H1 (cell line): ENCODE measurements at regions not wholly inside any gene's neighbourhood (a gene's known extent, or its start where the extent isn't known, plus 50 kb on each side); places are given as distances from the start of the nearest gene placed in this dataset.

ENCODE experiments used
- CTCF ChIA-PET: fragments of 300-600 bp; sonication (Branson Sonifier 250); formaldehyde crosslinking; loops from one replicate; lab custom pipeline; 2021; ENCODE audit not compliant: partially characterized antibody; lab: Charles Lee
- POLR2A ChIA-PET: fragments of 300-600 bp; sonication (Branson Sonifier 250); formaldehyde crosslinking; loops from one replicate; lab custom pipeline; 2021; ENCODE audit warnings: inconsistent platforms; ENCODE audit not compliant: partially characterized antibody; lab: Charles Lee
- DNase-seq, 2 experiments: peaks; one replicate each; pipeline versions ENCODE4 v3.0.0 to v3.0.0-alpha.2; 2010 to 2022; ENCODE audit warnings: low spot score in 2 of 2, low read depth in 1 of 2, mixed read lengths in 1 of 2
- FAIRE-seq: peaks from 2 replicates; lab custom pipeline; 2011; peaks lifted over from hg19 to GRCh38; lab: Jason Lieb, UNC
- H2AFZ ChIP-seq: 2 replicates; pipeline ENCODE4 v1.8.1; 2012; ENCODE audit warnings: low read length, inconsistent platforms
- H2AK5ac ChIP-seq: 2 replicates; pipeline ENCODE4 v1.6.1; 2013; ENCODE audit warnings: low read depth, low read length
- H2BK120ac ChIP-seq: replicated peaks from 2 replicates; pipeline ENCODE3; 2013; ENCODE audit warnings: low read depth, low read length, inconsistent platforms
- H2BK12ac ChIP-seq: 2 replicates; pipeline ENCODE4 v1.6.1; 2013; ENCODE audit warnings: low read depth, low read length
- H2BK15ac ChIP-seq: 2 replicates; pipeline ENCODE4 v1.6.1; 2013; ENCODE audit warnings: low read length
- H2BK20ac ChIP-seq: 2 replicates; pipeline ENCODE4 v1.6.1; 2013; ENCODE audit warnings: low read length
- H2BK5ac ChIP-seq: 2 replicates; pipeline ENCODE4 v1.6.1; 2013; ENCODE audit warnings: low read depth, low read length
- H3K14ac ChIP-seq: 2 replicates; pipeline ENCODE4 v1.6.1; 2013; ENCODE audit warnings: inconsistent platforms; ENCODE audit not compliant: insufficient read length
- H3K18ac ChIP-seq: 2 replicates; pipeline ENCODE4 v1.6.1; 2013; ENCODE audit warnings: low read length; ENCODE audit errors: extremely low read depth
- H3K23ac ChIP-seq: 2 replicates; pipeline ENCODE4 v1.6.1; 2013; ENCODE audit warnings: inconsistent platforms; ENCODE audit not compliant: insufficient read length
- H3K23me2 ChIP-seq: 2 replicates; pipeline ENCODE4 v1.6.1; 2013; ENCODE audit warnings: low read depth, low read length
- H3K27ac ChIP-seq: 2 replicates; pipeline ENCODE4 v1.6.1; 2011; ENCODE audit warnings: low read depth, low read length, inconsistent platforms
- H3K27me3 ChIP-seq, 4 experiments: replicated peaks in 1 of 4; 1 replicate in 1 of 4; 2 replicates in 3 of 4; pipeline versions ENCODE4 v1.6.1 to v1.8.1; 2011 to 2013; ENCODE audit warnings: low read length in 3 of 4, mild to moderate bottlenecking in 3 of 4, inconsistent platforms in 2 of 4, mixed read lengths in 2 of 4, moderate library complexity in 1 of 4; ENCODE audit not compliant: control insufficient read depth in 3 of 4, insufficient read depth in 3 of 4; ENCODE audit errors: extremely low read depth in 1 of 4
- H3K36me3 ChIP-seq, 4 experiments: 2 replicates each; pipeline versions ENCODE4 v1.6.1 to v1.8.1; 2011 to 2013; ENCODE audit warnings: mild to moderate bottlenecking in 4 of 4, low read length in 3 of 4, moderate library complexity in 2 of 4, control low read depth in 1 of 4, inconsistent platforms in 1 of 4; ENCODE audit not compliant: insufficient read depth in 4 of 4, control insufficient read depth in 2 of 4
- H3K4ac ChIP-seq: replicated peaks from 2 replicates; pipeline ENCODE3; 2013; ENCODE audit warnings: low read length, low read depth, mixed read lengths, inconsistent platforms; ENCODE audit not compliant: insufficient read length
- H3K4me1 ChIP-seq, 4 experiments: replicated peaks in 1 of 4; 1 replicate in 1 of 4; 2 replicates in 3 of 4; pipeline versions ENCODE4 v1.6.1 to v1.8.1; 2011 to 2013; ENCODE audit warnings: low read length in 3 of 4, inconsistent platforms in 2 of 4, mixed read lengths in 1 of 4; ENCODE audit not compliant: insufficient read depth in 4 of 4, control insufficient read depth in 3 of 4
- H3K4me2 ChIP-seq, 2 experiments: 2 replicates each; pipeline versions ENCODE4 v1.6.1 to v1.8.1; 2011 to 2013; ENCODE audit warnings: low read depth in 2 of 2, low read length in 2 of 2, control low read depth in 1 of 2, inconsistent platforms in 1 of 2, mild to moderate bottlenecking in 1 of 2; ENCODE audit not compliant: insufficient read depth in 1 of 2
- H3K4me3 ChIP-seq, 4 experiments: fragments of 200-600, 300-600 bp in 1 of 4; sonication (generic), shearing (Covaris generic), sonication (Bioruptor Twin) in 1 of 4; 2 replicates each; pipeline versions ENCODE4 v1.5.1 to v1.8.1; 2011 to 2016; ENCODE audit warnings: low read length in 4 of 4, low read depth in 3 of 4, control low read depth in 2 of 4, inconsistent platforms in 2 of 4, mild to moderate bottlenecking in 2 of 4, mixed read lengths in 1 of 4, moderate library complexity in 1 of 4; ENCODE audit not compliant: insufficient read depth in 2 of 4; ENCODE audit errors: extremely low read depth in 1 of 4
- H3K56ac ChIP-seq: replicated peaks from 2 replicates; pipeline ENCODE3; 2013; ENCODE audit warnings: low read depth, mild to moderate bottlenecking, mixed read lengths, low read length, inconsistent platforms; ENCODE audit not compliant: insufficient read length
- H3K79me1 ChIP-seq: 2 replicates; pipeline ENCODE4 v1.6.1; 2013; ENCODE audit warnings: low read depth, low read length, control low read depth
- H3K79me2 ChIP-seq, 2 experiments: 2 replicates each; pipeline versions ENCODE4 v1.6.1 to v1.8.1; 2012 to 2013; ENCODE audit warnings: low read length in 2 of 2, mild to moderate bottlenecking in 2 of 2, inconsistent platforms in 1 of 2; ENCODE audit not compliant: insufficient read depth in 2 of 2, control insufficient read depth in 1 of 2
- H3K9ac ChIP-seq, 4 experiments: replicated peaks in 1 of 4; 1 replicate in 1 of 4; 2 replicates in 3 of 4; pipeline versions ENCODE4 v1.6.1 to v1.8.1; 2011 to 2013; ENCODE audit warnings: low read depth in 3 of 4, low read length in 3 of 4, control low read depth in 2 of 4, mild to moderate bottlenecking in 2 of 4, moderate library complexity in 2 of 4, inconsistent platforms in 1 of 4; ENCODE audit errors: extremely low read depth in 1 of 4
- H3K9me3 ChIP-seq, 2 experiments: 2 replicates each; pipeline versions ENCODE4 v1.6.1 to v1.8.1; 2012 to 2013; ENCODE audit warnings: mild to moderate bottlenecking in 2 of 2, moderate library complexity in 2 of 2, control low read depth in 1 of 2, inconsistent platforms in 1 of 2, low read depth in 1 of 2, low read length in 1 of 2, mixed read lengths in 1 of 2; ENCODE audit not compliant: insufficient read depth in 2 of 2
- H4K20me1 ChIP-seq, 2 experiments: replicated peaks in 1 of 2; 2 replicates each; pipeline versions ENCODE3 to v1.8.1; 2011 to 2013; ENCODE audit warnings: inconsistent platforms in 2 of 2, low read length in 2 of 2, mild to moderate bottlenecking in 1 of 2; ENCODE audit not compliant: insufficient read depth in 2 of 2, control insufficient read depth in 1 of 2
- H4K5ac ChIP-seq: 2 replicates; pipeline ENCODE4 v1.6.1; 2013; ENCODE audit warnings: low read length, low read depth, mixed read lengths, inconsistent platforms; ENCODE audit not compliant: insufficient read length
- H4K8ac ChIP-seq: 2 replicates; pipeline ENCODE4 v1.8.0; 2013; ENCODE audit warnings: mild to moderate bottlenecking, moderate library complexity, low read length, inconsistent platforms; ENCODE audit not compliant: insufficient read depth; ENCODE audit errors: extremely low read depth
- H4K91ac ChIP-seq: replicated peaks from 2 replicates; pipeline ENCODE3; 2013; ENCODE audit warnings: low read length, mixed read lengths, inconsistent platforms; ENCODE audit not compliant: insufficient read length
- SIX5 ChIP-seq: IDR thresholded peaks from 2 replicates; pipeline ENCODE4 v1.6.1; 2011; ENCODE audit warnings: mild to moderate bottlenecking, low read depth, low read length

DNA sequence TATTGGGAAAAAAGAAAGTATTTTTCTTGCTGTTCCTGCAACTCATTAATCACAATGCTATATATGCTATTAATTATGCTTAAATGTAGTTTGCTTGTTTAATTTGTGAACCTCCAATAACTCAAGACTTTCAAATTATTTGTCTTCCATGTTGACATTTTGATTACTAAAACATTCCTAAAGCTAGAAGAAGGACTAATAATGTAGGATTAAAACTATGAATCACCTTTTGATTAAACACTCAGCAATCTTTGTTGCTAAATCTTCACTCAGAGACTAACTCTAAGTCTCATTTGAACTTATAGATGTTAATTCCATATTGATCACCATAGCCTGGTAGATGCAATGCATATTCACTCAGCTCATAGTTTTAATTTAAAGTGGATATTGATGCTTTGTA lies 524.6 kb upstream of the ZEB2 start:
- H3K4me2 ChIP-seq = no peak overlapping the region
- H3K36me3 ChIP-seq = no peaks in the 10 kb centered on the region
- H3K27me3 ChIP-seq = no peaks in the 10 kb centered on the region
- no peak overlapping the region for H4K91ac ChIP-seq
- no peak overlapping the region for H2BK120ac ChIP-seq
- H3K79me1 ChIP-seq = no peaks in the 10 kb centered on the region
- no peak overlapping the region for H2BK5ac ChIP-seq
- H3K9me3 ChIP-seq = no peaks in the 10 kb centered on the region
- no peak overlapping the region for H3K14ac ChIP-seq
- no peak overlapping the region for H4K8ac ChIP-seq
- H2AFZ ChIP-seq = no peak overlapping the region
- FAIRE-seq = no peak
- no peaks in the 10 kb centered on the region for H4K20me1 ChIP-seq
- H3K23ac ChIP-seq = no peak overlapping the region
- no peak for DNase-seq
- H3K4me1 ChIP-seq = 0 out of 7 replicates have a peak, but pooled peaks cover 0 to under 1% (median 0%) of the 10 kb centered on the region in 4 experiments
- H2BK12ac ChIP-seq = no peak overlapping the region
- no peak overlapping the region for H3K27ac ChIP-seq
- H4K5ac ChIP-seq = no peak overlapping the region
- H3K23me2 ChIP-seq = no peaks in the 10 kb centered on the region; the same call in 1 of the 2 replicates
- no peak overlapping the region for H2AK5ac ChIP-seq
- no peak overlapping the region for H3K9ac ChIP-seq
- no peak overlapping the region for H3K4me3 ChIP-seq
- H3K4ac ChIP-seq = no peak overlapping the region
- H3K56ac ChIP-seq = no peak overlapping the region
- no peak overlapping the region for H2BK15ac ChIP-seq
- H3K18ac ChIP-seq = no peak overlapping the region
- no peak overlapping the region for H2BK20ac ChIP-seq
- POLR2A ChIA-PET = interaction anchor here (0.6 kb wide), 1 partner anchor 524 kb away, joined by 3 read pairs; no protein-coding TSS in a partner anchor
- H3K79me2 ChIP-seq = no peaks in the 10 kb centered on the region
- CTCF ChIA-PET = interaction anchor here (0.6 kb wide), 1 partner anchor 352 kb away, joined by 3 read pairs; no protein-coding TSS in a partner anchor
- no peak for TF ChIP-seq SIX5
